ENCODE measurements at regions not wholly inside any gene's neighbourhood (a gene's known extent, or its start where the extent isn't known, plus 50 kb on each side); places are given as distances from the start of the nearest gene placed in this dataset.

GRCh38 chr10:130902929-130903328 is 408.6 kb downstream of the TCERG1L start:
- TF ChIP-seq CTCF (IDR thresholded peaks at IDR 0.05 in 4 of 5, conservative IDR thresholded peaks at IDR 0.05 in 1 of 5) (no peak), POLR2A (IDR thresholded peaks at IDR 0.05) (no peak)
